AG04449 (cell line): ENCODE measurements at regions not wholly inside any gene's neighbourhood (a gene's known extent, or its start where the extent isn't known, plus 50 kb on each side); places are given as distances from the start of the nearest gene placed in this dataset.

ENCODE experiments used
- CTCF ChIA-PET: fragments of 350-600 bp; formaldehyde crosslinking; extraction: SDS; loops from one replicate; lab custom pipeline; 2021; ENCODE audit warnings: antibody characterized with exemption; lab: Yijun Ruan, JAX
- POLR2A ChIA-PET: fragments of 400-600, 350-600 bp; formaldehyde crosslinking; extraction: SDS; loops from one replicate; lab custom pipeline; 2020; ENCODE audit warnings: antibody characterized with exemption, inconsistent platforms; lab: Yijun Ruan, JAX
- DNase-seq: peaks from one replicate; pipeline ENCODE4 v3.0.0-alpha.2; 2010; ENCODE audit warnings: low read depth, low spot score
- H3K4me3 ChIP-seq: 2 replicates; pipeline ENCODE4 v1.5.1; 2011; ENCODE audit warnings: low read depth, mild to moderate bottlenecking, control low read depth, low read length
- TF ChIP-seq, protein P1 (sequence below): IDR thresholded peaks from one replicate; pipeline ENCODE4 v1.5.1; 2011; ENCODE audit warnings: mild to moderate bottlenecking, moderate library complexity, low read length, control low read depth, inconsistent platforms; ENCODE audit not compliant: insufficient read depth; ENCODE audit errors: missing control alignments

DNA sequence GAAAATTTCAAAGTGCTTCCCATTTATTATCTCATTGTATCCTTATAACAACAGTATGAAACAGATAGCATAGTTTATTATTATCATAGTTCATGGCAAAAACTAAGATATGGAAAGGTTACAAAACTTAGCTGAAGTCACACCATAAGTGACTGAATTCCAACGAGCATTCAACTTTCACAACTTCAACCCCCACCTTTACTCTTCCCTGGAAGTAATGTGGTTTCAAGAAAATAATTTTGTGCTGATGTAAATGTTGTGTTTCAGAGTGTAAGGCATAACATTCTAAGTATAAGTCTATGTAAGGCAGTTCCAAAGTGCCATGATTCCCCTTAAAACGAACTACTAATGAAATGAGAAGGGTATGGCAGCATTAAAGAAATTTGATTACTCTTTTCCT is 454.5 kb downstream of the BCAT1 start:
- TF ChIP-seq, protein P1, sequence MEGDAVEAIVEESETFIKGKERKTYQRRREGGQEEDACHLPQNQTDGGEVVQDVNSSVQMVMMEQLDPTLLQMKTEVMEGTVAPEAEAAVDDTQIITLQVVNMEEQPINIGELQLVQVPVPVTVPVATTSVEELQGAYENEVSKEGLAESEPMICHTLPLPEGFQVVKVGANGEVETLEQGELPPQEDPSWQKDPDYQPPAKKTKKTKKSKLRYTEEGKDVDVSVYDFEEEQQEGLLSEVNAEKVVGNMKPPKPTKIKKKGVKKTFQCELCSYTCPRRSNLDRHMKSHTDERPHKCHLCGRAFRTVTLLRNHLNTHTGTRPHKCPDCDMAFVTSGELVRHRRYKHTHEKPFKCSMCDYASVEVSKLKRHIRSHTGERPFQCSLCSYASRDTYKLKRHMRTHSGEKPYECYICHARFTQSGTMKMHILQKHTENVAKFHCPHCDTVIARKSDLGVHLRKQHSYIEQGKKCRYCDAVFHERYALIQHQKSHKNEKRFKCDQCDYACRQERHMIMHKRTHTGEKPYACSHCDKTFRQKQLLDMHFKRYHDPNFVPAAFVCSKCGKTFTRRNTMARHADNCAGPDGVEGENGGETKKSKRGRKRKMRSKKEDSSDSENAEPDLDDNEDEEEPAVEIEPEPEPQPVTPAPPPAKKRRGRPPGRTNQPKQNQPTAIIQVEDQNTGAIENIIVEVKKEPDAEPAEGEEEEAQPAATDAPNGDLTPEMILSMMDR = no peak
- ChIA-PET CTCF (no interaction called here), POLR2A (no interaction called here)
- no peak for DNase-seq
- no peak overlapping the region for H3K4me3 ChIP-seq

DNA sequence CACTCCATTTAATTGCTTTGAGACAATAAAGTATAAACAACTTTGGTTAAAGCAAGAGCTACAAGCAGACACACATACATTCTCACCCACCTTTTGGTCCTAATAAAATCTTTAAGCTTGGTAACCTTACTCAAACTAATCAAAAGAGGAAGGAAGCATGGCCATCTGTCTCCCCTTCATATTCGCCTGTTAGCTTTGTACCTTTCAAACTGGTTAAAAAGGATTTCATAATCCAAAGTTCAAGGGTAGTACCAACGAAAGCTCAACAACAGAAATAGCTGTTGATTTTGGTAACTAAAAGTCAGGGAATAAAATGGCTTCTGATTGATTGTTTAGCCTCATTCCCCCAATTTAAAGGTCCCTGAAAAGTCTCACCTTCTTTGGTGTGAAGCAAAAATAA is 456.9 kb downstream of the BCAT1 start:
- TF ChIP-seq, protein P1 = no peak
- no peak for DNase-seq
- ChIA-PET CTCF (no interaction called here), POLR2A (no interaction called here)
- no peak overlapping the region for H3K4me3 ChIP-seq

DNA sequence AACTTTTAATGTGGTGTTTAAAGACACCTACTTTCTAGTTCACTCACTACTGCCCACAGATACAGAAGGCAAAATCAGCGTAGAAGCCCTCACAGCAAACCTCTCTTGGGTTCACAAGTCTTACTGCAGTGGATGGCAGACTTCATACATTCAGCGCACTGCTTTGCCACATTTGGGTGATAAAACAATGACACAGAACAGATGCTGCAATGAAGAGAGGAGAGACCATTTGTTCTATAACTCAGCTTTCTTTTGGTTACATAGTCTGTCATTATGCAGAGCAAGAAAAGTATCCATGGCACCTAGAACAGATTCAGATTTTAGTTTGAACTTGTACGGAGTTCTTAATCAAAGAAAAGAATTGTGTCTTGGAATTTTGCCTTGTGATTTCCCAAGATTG is 459.0 kb downstream of the BCAT1 start:
- no peak for DNase-seq
- POLR2A ChIA-PET = no interaction called here
- H3K4me3 ChIP-seq = no peak overlapping the region
- CTCF ChIA-PET = no interaction called here
- TF ChIP-seq, protein P1 = no peak

DNA sequence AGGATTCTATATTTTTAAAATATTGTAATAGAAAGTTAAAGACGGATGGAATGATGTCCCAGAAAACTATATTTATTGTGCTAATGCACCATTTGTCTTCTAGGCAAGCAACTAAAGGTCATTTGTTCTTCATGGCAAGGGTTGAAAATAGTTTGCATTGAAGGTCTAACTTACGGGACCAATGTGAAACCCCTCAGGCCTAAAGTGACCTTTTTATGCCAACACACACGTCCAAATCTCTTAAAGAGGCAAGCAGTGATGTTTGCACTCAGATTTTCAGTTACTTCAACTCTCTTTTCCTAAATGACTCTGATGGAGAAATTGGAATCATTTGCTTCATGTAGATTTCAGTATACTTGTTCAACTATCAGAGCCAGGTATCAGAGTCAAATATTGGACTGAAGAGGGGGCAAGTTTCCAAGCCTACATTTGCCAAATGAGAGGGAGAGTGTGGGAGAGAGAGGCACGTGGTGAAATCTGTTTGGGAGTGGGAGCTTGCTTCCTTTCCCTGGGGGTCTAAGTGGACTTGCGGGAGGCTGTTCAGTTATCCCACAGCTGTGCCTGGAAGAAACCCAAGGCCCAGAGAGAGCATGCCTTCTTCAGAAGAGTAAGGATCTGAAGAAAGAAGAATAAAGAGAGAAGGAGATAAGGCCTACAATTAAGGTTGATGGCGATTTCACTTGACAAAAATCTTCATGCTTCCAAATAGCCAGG is 459.8 kb downstream of the BCAT1 start:
- ChIA-PET POLR2A (no interaction called here), CTCF (no interaction called here)
- no peak overlapping the region for H3K4me3 ChIP-seq
- TF ChIP-seq, protein P1 = no peak
- no peak for DNase-seq

DNA sequence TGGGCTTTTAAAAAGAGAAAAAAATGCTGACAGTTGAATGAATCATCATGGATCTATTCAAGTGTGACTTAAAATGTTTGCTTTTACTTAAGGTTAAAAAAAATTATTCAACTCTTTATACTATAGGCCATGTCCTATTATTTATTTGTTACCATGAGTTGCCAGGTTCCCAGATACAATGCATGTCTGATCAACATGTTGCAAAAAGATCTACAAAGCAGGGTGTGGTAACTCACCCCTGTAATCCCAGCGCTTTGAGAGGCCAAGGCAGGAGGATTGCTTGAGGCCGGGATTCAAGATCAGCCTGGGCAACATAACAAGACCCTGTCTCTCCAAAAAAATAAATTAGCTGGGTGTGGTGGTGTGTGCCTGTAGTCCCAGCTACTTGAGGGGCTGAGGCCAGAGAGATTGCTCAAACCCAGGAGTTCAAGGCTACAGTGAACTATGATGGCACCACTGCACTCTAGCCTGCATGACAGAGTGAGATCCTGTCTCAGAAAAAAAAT is 460.8 kb downstream of the BCAT1 start:
- H3K4me3 ChIP-seq = no peak overlapping the region
- ChIA-PET POLR2A (no interaction called here), CTCF (no interaction called here)
- TF ChIP-seq, protein P1 = no peak
- no peak for DNase-seq

DNA sequence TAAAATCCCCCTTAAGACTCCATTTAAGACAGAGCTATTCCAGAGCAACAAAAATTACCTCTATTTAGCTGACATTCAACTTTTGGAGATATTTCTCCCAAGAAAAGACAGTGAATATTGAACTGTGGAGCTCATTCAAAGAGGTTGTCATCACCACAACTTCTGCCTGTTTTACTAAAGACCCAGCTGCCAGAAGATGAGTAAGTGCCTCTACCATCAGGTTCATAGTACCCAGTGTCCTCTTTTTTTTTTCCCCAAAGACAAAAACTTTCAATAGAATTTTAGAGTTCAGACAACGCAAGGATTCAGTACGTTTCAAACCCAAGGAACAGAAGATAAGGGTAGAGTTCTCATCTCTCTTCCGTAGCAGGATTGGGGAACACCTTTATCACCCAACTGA is 461.3 kb downstream of the BCAT1 start:
- no peak overlapping the region for H3K4me3 ChIP-seq
- ChIA-PET POLR2A (no interaction called here), CTCF (no interaction called here)
- TF ChIP-seq, protein P1 = no peak
- no peak for DNase-seq
